ENCODE measurements at regions not wholly inside any gene's neighbourhood (a gene's known extent, or its start where the extent isn't known, plus 50 kb on each side); places are given as distances from the start of the nearest gene placed in this dataset.

- peak; percentile 41 to 81 for DNase-seq
Observed at GRCh38 chr2:64222351-64222750, 78.1 kb upstream of the PELI1 start.

DNA sequence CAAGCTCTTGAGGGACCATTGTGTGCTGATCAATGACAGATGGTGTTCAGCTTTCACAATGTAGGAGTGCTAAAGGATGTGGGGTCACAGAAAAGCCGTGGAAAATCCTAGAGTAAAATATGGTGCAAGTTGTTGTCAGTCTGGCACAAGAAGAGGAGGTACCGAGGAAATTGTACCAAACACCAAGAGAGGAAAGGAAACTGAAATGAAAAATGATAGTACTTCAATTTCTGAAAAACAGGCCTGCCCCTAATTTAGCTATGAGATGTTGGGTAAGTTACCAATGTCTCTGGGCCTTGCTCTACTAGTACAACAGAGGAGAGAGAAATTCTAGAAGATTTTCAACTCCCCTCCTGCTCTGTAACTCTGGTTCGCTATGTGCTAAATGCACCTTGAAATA lies 78.8 kb upstream of the PELI1 start:
- no peak for DNase-seq

DNA sequence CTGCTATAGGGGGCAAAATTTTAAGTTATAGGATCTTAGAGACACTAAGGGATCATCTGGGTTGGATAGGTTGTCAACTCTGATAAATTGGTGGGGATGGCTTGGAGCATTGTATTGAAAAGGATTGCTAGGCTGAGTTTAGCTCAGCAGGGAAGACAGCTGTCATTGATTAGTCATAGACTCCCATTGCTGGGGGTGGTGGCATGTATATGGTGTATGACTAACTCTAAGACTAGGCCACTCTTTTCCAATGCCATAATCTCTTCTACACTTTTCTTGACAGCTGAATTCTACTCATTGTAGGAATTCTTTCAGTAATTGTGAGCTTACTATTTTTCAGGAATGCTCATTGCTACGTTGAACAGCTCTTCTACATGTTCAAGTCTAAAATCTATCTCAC lies 81.3 kb upstream of the PELI1 start:
- DNase-seq, result no peak

- peak; percentile 54 to 79 for DNase-seq
Observed at GRCh38 chr2:64226611-64227010, 82.4 kb upstream of the PELI1 start.

DNA sequence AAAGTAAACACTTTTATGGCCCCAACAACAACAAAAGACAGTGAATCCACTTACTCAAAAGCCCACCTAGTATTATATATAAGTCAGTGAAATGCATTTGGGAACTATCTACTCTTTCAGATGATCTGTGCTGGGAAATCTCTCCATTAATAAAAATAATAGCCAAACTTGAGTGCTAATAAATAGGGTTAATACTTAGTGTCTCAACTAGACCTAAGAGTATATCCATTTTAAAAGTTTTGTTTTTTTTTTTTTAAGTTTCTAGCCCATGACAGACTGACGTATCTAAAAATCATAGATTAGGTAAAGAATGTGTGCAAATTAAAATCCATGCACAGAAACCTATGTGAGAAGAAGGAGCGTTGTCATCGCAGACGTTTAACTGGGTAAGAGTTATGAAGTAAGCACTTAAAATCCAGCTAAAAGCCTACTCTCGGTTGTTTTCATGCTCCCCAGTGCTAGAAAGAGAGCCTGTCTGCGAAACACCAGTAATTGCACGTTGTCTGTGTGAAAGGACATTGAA lies 83.4 kb upstream of the PELI1 start:
- no peak for DNase-seq

DNA sequence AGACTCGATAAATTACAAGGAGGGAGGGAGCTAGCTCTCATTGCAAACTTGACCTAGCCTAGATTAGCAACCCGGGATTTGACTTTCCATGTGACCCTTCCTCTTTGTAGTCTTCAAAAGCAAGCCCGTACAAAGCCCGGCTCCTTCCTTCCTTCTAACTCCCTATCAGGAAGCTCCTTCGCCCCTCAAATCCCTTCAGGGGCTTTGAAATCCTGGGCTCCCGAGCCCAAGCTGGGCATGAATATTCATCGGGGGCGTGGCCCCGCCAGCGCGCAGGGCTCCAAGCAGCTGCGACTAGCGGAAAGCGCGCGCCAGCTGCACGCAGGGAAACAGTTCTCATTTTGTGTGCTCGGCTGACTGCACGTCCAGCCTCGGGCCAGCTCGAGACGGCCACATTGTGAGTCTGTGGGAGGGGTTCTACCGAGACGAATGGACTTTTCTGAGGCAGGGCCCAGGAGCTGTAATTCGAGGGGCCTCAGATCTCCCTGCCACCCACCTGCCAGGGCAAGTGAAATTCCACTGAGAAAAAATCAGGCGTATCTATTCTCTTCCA lies 84.0 kb upstream of the PELI1 start:
- DNase-seq, result peak in 1 of 2 experiments; percentile 29

- no peak for DNase-seq
Observed at GRCh38 chr2:64228918-64229317, 84.7 kb upstream of the PELI1 start.

- DNase-seq, result no peak
Observed at GRCh38 chr2:64230540-64230939, 86.3 kb upstream of the PELI1 start.

DNA sequence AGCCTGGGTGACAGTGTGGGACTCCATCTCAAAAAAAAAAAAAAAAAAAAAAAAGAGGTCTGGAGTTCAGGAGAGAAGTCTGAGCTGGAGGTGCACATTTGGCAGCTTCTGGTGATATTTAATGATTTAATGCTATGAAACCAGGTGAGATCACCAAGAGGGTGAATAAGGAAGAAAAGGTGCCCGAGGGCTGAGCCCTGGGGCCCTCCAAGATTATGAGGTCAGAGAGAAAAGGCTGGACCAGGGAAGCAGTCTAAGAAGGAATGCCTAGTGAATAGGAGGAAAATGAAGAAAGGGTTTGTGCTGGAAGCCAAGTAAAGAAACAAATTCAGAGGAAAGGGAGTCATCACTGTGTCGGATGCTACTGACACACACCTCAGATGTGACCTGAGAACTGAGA lies 88.0 kb upstream of the PELI1 start:
- DNase-seq, result no peak

DNA sequence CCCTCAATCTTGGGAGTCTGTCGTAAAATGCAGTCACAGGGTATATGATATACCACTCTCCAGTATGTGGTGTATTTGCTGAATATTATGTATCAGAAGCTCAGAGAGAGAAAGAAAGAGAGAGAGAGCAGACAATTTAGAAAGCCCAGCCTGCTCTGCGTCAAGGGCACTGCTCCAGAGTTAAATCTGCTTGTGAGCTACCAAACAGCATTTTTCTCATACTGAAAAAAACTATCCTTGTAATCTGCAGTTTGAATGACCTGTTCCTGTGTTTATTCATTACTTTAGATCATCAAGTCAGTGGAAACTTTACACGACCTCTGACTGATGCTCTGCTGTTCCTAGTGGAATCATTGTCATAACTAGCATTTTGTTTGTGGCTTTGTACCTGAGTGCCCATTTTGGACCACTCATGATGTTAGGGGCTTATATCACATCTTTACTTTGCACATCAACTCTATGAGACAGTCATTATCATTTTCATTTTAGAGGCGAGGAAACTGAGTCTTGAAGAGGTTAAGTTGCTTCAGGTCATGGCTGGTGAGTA lies 89.2 kb upstream of the PELI1 start:
- no peak for DNase-seq

DNA sequence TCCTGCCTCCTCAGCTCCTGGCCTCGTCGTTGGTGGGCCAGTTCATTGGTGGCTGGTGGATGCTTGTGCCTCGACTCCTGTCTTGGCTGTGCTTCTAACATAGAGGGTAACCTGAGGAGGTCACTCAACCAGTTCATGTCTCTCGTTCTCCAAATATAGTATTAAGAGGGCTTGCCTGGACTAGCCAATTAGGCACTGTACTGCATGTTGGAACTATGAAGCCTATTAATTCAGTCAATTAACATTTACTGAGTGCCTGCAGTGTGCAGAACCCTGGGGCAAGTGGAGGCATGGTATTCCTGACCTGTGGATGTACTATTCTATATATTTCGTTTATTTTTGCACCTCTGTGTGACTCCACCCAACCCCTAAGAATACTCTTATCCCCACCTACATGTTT lies 89.9 kb upstream of the PELI1 start:
- DNase-seq, result no peak

DNA sequence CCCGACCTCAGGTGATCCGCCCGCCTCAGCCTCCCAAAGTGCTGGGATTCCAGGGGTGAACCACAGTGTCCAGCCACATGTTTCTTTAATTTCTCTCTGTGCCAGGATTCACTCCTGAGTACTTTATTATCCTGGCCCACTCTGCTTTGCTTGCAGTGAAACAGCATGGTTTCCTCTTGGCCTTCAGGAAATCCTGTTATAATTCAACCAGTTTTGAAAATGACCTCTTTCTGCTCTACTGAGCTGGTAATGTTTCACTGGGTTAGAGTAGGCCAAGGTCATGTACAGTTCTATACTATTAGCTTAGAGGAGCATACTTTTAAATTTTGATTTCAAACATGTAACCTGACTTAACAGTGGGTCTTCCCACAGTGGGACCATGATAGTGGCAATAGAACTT lies 90.6 kb upstream of the PELI1 start:
- no peak for DNase-seq

DNA sequence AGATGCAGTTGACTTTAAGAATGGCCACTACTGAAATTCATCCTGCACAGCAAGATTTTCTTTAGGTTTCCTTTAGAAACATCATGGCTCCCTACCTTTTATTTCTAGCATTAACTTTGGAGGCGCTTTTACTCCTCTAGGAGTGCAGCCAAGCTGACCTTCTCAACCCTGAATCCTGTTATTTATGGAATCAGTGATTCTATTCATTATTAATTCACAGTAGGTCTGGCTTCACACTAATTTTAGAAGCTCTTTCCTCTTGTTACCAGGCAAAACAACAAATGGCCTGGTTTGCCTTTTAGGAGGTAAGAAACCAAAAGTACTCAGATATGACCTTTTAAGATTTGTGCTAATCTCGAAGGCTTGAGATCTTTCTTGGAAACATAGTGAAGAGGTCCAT lies 93.0 kb upstream of the PELI1 start:
- no peak for DNase-seq

- DNase-seq, result no peak
Observed at GRCh38 chr2:64238799-64239198, 94.6 kb upstream of the PELI1 start.

DNA sequence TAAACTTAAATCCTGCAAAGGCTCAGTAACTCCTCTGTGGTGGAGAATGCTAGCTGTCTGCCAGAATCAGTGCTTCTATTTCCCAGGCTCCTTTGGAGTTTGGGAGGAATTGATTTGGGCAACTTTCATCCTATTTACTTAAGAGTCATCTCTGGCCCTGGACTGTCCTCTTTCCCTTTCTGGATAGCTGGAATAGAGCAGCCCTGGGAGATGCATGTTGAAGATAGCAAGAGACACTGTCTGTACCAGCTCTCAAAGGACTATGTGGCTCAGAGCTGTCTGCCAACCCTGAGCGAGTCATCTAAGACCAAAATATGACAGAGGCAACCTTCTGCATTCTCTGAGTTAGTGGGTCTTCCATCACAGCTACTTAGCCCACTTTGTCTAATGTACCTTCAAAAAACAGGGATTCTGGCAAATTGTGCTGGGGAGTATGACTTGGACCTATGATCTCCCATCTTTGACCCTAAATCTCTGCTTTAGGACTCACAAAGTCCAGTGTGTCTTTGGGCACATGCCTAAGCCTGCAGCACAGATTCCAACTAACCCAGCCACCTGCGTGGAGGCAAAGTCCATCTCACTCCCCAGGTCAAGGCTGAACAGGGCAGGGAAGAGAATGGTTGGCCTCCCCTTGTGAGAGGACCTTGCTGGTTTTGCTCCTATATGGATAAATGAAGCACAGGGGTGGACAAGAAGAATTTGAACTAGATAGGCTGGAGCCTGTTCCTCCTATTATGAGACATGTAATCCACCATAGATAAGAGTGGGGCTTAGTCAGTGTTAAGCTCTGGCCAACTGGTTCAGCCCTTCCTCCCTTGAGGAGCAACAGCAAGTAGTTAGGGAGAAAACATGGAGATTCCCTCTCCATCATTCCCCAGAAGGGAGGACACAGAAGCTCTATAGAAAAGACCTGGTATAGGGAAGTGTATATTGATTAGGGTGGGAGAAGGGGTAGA lies 99.1 kb upstream of the PELI1 start:
- DNase-seq, result no peak

- DNase-seq, result no peak
Observed at GRCh38 chr2:64244037-64244416, 99.8 kb upstream of the PELI1 start.

DNA sequence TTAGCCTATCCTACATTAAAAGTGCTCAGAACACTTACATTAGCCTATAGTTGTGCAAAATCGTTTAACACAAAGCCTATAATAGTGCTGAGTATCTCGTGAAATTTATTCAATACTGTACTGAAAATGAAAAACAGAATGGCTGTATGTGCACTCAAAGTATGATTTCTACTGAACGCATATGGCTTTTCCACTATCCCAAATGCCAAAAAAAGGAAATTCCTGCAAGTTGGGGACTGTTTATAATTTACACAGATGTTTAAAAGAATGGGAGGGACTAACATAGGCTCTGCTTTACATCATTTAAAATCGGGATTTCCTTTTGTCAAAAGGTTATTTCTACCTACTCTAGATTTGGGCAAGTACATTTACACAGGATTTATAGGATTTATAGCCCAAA lies 101.4 kb upstream of the PELI1 start:
- no peak for DNase-seq

- DNase-seq, result no peak
Observed at GRCh38 chr2:64246962-64247361, 102.7 kb upstream of the PELI1 start.

DNA sequence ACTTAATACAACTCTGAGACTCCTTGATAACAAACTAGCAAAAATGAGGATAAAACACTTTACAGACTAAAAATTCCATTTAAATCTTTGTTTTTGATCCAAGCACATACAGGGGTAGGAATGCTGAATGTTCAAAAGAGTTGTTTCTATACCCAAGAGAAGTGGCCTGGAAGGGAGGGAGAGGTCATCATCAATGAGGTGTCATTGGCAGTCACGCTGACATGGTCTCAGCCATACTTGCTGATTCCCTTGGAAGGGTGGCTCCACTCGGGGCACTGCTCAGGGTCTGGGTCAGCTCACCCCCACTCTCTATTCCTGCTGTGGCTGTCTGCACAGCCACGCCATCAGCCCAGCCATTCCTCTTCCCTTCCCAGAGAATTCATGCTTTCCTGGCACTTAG lies 105.2 kb upstream of the PELI1 start:
- DNase-seq, result no peak

GRCh38 chr2:64250063-64250462 lies 105.8 kb upstream of the PELI1 start:
- no peak for DNase-seq

DNA sequence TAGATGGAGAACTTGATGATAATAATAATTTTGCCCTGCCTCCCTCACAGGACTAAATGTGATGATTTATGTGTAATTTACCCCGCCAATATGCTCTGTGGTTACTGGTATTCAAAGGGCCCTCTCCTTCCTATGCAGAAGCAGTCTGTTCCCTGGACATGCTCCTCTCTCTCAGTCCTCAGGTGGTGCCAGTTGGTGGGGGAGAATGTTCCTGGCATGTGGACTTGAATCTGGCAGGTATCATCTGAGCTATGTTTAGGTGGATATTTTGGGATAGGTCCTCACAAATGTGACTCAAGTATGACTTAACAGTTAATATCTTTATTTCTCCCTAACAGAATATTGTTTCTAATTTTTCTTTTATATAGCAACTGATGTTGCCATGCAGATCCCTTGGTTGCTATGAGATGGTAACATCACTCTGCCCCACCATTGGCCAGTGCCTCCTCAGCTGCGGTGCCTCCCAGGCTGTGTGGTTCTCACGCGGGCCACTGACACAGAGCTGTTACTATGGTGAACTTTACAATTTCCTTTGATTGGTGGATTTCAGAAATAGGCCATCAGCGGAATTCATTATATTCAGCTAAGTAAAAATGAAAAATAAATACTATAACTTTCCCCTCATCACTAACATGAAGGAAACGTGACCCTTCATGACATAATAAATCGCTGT lies 106.7 kb upstream of the PELI1 start:
- DNase-seq, result peak; percentile 78 to 83

- no peak for DNase-seq
Observed at GRCh38 chr2:64251497-64252250, 107.5 kb upstream of the PELI1 start.

Data from cerebellar nuclear complex (tissue), 1 donor.